SW 1271 (cell line): ENCODE measurements at regions not wholly inside any gene's neighbourhood (a gene's known extent, or its start where the extent isn't known, plus 50 kb on each side); places are given as distances from the start of the nearest gene placed in this dataset.

Experiments
- DNase-seq, 2 experiments: peaks; one replicate each; lab custom pipeline; 2025; lab: John Stamatoyannopoulos, UW

DNA sequence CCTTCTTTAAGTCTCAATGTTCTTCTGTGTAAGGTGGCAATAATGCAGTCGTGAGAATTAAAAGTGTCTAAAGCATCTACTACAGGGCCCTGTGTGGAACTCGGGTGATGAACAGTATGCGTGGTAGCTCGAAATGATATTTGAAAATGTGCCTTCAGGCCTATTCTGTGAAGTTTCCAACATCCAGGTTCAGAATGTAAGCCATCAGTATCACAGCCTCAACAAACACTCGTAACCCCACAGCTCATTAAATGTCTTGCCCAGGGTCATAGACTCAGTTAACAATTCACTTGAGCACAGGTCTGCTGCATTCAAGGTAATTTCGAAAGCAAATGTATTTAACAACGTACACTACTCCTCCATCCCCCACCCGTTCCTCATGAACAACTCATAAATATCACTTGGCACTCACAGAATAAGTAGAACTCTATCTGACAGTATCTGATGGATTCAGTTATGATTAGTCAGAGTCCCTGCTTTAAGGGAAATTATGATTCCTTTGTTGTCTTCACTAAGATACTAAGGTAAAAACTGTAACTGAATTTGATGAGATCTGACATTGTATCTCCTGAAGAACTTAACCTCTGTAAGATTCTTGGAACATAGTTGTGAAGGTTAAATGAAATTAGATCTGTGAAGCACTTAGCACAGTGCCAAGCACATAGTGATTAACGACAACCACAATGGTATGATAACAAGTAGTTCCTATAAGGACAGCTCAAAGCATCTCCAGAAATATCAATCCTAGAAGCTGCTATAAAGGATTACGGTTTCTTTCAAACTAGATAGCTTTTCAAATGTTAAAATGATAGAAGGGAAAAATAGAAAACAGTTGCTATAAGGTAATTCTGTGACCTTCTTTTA, 642.3 kb downstream of the TBL1XR1 start:
- no peak for DNase-seq

DNA sequence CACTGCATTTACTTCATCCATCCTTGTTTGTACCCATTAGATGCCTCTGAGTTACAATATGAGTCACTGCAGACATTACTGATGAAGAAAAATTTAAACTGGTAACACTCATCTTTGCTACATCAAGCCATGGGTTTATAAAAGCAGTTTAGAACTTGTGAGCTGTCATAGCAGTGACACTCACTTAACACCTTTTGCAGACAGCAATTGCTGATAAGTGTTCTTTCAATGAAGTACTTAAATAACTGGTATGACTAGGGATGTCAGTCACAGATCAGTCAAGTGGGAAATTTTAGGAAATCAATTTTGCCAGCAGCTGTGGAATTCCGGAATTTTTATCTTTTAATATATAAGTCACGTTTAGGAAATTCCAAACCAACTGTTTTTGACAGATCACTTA, 643.0 kb downstream of the TBL1XR1 start:
- DNase-seq, result no peak

- DNase-seq, result no peak
Observed at GRCh38 chr3:176526942-176527341, 670.3 kb downstream of the TBL1XR1 start.

DNA sequence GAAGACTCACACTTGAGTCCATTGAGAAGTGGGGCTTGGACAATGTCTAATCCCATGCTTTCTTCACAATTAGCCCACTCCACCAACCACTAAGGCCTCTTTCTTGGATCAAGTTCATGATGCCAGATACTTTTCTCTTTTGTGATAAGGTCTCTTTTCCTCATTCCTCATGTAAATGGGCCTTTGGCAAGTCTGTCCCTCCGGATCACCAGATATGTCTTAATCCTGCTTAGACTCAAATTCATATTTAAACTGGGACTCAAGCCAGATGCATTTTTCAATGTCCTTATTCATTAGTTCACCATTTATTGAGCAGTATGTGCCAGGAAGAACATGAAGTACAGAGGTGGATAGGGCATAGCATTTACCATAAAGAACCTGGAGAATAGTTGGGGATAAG, 671.1 kb downstream of the TBL1XR1 start:
- DNase-seq, result no peak

DNA sequence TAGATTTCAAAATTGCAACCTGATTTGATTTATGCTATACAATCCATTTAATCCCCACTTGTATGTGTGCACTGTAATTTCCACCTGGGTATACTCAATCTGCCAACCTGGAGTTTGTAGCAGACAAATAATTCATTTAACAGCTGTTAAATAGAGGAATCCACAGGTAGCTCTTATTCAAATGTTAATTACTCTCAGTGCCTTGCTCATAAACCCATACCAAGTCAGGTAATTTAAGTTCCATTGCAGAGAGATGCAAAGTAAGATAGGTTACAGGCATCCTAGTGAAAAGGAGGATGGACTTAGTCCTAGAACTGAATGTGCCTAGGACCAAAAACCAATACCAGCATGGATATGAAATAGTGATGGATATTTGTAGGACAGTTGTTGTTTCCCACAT, 674.2 kb downstream of the TBL1XR1 start:
- DNase-seq, result no peak

DNA sequence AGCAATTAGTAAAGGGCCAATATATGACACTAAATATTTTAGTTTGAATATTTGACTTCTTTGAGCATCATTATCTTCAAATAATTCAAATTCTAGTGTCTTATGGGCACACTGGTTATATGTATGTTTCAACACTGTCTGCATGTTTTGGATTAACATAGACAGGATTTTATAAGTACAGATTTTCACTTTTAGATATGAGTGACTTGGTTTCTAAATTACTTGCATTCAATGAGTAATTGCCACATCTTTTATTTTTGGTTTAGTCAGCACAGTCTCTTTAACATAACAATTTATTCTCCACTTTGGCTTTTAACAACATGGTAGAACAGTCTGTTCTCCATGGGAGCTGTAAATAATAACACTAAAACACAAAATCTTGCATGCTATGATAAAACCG, 674.8 kb downstream of the TBL1XR1 start:
- DNase-seq, result no peak

- no peak for DNase-seq
Observed at GRCh38 chr3:176521531-176522175, 675.6 kb downstream of the TBL1XR1 start.

DNA sequence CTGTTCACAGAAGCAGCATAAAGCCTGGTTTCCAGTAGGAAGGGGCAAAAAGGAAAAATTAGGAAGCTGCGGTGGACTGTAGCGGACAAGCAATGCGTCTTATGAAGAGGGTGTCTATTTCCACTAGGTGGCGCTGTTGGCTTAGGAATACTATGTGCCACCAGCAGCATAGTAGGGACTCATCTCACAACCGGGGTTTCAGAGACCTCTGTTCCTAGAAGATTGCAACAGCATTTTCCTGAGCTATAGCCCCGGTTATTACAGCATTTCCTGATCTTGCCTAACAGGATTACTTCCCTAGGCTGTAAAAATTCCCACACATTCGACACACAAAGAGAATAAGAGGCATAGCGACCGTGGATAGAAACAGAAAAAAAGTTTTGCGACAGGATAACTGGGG, 683.0 kb downstream of the TBL1XR1 start:
- DNase-seq, result peak in 1 of 2 experiments; percentile 16

DNA sequence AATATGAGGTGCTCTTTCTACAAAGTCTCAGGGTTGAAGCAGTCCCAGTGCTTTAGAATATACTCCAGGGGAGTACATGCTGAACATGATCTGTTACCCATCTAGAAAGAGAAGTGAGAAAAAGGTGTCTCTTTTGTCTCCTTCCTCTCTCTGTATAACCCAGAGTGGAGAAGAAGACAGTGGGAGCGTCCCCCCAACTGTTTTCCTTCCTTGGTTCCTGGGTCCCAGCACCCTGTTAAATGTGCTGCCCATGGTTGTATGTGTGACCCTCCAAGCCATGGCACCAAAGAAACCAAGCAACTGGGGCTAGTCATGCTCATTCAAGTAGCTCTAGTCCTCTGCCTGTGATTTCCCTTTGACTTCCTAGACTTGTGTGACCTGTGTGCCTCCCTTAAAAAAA, 683.7 kb downstream of the TBL1XR1 start:
- DNase-seq, result no peak

DNA sequence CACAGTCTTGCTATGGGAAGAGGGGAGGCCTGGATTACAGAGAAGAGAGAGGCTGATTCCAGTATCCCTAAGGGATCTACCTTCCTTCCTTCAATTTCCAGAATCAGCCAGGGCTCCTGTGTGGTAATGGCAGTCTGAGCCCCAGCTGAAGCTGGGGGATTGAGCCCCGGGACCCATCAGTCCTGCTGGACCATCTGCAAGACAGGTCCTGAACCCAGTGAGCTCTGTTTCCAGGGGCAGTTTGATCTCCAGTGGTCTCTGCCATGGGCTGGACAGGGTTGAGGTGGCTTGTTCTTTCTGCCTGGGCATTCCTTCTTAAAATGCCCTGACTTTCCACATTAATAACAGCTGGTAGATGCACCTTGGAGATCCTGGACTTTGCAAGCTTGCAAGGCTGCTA, 685.2 kb downstream of the TBL1XR1 start:
- no peak for DNase-seq

GRCh38 chr3:176510097-176510496, 687.2 kb downstream of the TBL1XR1 start:
- DNase-seq, result no peak

DNA sequence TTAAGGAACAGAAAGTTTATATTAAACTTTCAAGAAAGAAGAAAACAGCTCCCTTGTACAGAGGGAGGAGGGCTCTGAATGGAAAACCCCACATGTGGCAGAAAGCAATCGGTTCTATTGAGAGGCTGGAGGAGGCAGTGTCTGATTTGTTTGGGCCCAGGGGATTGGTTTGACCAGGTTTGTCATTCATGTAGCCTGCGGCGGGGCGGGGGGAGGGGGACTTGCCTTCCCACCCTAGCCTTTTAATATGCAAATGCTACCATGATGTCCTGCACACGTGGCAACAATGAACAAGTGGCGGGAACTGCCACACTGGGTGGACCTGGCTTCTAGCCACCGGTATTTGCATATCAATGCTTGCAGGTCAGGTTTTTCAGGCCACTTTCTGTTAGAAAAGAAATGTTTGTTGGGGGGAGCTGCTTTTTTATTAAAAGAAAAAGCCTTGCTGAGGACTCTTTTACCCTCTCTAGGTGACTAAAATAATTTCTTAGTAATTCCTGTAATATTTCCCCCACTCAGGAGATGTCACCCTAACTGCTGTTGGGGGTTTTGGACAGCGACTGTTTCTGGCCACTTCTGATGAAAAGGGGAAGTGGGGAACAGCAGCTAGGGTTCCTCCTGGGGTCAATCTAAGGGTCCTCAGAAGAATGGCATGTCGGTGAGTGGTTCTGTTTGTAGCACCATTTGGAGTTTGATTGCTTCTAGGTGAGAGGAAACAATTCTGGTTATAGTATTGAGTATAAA, 691.2 kb downstream of the TBL1XR1 start:
- DNase-seq, result no peak

DNA sequence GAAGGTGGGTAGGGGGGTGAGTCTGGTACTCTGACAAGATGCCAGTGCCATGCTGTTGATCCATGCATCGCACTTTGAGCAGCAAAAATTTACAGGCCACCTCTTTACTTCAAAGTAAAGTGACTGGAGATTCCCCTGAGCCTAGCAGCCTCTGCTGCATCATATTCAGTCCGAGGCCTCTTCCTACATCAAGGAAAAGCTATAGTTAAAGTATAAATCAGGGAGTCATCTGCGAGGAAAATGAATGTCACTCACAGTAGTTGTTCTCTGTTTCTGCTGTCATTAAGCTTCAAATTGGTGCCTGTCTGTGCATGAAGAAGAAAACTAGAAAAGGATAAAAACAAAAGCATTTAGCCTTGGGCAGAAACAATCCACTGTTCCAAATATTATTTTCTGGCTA, 706.2 kb downstream of the TBL1XR1 start:
- no peak for DNase-seq

GRCh38 chr3:176490357-176490756, 706.9 kb downstream of the TBL1XR1 start:
- DNase-seq, result no peak

DNA sequence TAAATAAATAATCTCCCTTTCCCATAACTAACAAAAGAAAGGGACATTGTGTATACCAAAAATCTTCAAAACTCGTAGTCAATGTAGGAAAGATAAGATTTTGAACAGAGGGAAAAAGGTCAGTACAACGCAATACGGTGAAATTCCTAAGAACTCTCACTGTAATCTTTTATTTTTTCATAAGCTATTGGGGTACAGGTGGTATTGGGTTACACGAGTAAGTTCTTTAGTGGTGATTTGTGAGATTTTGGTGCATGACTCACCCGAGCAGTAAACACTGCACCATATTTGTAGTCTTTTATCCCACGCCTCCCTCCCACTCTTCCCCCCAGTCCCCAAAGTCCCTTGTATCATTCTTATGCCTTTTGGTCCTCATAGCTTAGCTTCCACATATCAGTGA, 718.0 kb downstream of the TBL1XR1 start:
- DNase-seq, result no peak

DNA sequence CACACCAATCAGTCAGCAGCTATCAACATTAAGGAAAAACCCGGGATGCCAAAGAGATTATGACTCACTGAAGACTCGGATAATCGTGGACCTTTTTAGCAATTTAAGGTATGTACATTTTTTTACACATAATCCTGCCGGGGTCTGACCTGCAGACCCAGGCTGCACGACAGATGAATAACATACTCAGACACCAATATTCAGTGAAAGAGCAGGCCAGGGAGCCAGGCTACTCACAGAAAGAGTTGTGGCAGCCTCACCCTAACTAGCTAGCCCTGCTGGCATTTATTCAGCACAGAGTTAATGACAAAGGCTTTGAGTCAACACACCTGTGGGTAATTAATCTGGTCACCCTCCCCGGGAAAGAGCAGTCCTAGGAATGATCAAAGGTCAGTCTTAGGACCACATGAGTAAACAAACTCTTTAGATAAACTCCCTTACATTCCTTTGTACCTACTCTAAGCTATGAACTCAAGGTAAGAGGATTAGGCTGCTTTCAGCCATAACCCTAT, 727.5 kb downstream of the TBL1XR1 start:
- peak in 1 of 2 experiments; percentile 16 for DNase-seq

- DNase-seq, result no peak
Observed at GRCh38 chr3:176463610-176464009, 733.7 kb downstream of the TBL1XR1 start.

DNA sequence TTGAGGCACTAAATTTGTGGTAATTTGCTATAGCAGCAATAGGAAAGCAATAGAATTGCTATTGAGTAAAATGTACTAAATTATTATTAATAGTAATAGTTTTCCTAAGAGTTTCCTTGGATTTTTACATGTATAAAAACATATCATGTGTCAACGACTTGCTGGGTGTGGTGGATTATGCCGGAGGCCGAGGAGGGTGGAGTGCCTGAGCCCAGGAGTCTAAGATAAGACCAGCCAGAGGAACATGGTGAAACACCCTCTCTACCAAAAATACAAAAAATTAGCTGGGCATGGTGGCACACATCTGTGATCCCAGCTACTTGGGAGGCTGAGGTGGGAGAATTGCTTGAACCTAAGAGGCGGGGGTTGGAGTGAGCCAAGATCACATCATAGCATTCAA, 749.9 kb downstream of the TBL1XR1 start:
- DNase-seq, result no peak

DNA sequence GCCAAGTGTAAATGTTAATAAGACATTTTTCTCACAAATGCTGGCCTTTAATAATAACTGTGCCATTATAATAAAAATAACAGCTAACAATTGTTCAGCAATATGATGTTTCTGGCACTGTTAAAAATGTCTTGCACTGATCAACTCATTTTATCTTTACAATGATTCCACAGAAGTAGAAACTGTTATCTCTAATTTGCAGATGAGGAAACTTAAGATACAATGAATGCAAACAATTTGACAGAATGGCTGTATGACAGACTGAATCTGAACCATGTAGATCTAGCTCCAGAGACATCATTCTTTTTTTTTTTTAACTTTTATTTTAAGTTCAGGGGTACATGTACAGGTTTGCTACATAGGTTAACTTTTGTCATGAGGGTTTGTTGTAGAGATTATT, 755.0 kb downstream of the TBL1XR1 start:
- no peak for DNase-seq

DNA sequence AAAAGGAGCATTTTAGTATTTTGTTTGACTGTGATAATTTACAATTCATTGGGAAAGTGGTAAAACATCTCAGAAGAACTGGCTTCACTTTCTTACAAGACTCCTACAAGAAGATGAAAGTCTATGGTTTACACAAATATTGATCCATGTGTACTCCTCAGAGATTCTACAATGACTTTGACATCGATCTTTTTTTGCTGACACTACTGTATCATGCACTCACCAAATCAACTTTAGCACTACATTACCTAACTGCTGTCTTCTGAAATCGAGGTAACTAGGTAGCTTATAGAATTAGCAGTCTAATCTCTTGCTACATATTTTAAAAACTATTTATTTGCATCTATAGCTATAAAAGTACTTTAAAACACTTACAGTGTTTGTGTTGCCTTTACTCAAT, 757.6 kb downstream of the TBL1XR1 start:
- no peak for DNase-seq

- no peak for DNase-seq
Observed at GRCh38 chr3:176431991-176432390, 765.3 kb downstream of the TBL1XR1 start.

DNA sequence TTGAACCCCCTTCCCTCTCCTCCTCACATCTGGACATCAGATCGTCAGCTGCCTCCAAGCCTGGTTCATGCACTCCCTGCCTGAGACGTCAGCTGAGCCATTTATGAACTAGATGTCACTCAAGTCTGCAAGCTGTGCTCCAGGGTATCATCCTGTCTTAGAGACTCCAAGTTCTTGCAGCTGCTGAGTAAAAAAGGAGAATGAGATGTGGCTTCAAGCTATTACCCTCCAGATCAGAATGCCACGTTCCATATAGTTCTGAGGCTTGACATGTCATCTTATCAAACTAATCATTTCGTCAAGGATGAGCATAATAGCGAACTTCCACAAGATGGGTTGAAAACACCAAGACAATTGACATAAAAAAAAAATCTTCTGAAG, 766.3 kb downstream of the TBL1XR1 start:
- DNase-seq, result no peak
